ENCODE measurements at regions not wholly inside any gene's neighbourhood (a gene's known extent, or its start where the extent isn't known, plus 50 kb on each side); places are given as distances from the start of the nearest gene placed in this dataset.

DNA sequence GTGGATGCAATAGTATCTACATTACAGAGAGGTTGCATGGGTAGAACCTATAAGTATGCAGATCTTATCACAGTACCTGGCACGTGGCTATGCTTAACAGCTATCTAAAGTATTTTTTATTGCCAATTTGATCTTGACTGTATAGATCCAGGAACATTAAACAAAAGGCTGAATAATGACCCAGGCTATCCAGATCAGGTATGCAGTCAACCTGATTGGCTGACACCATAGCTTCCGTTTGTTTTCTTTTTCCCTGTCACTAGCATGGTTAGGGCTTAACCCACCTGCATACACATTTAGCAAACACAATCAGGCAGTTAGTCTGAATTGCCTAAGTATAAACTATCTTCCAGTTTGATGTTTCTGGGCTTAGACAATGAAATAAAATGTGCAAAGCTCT, 264.9 kb upstream of the PLXNA2 start:
- DNase-seq (ENCODE audit: low read depth in 4 of 4, low spot score in 2 of 4) = no peak

DNA sequence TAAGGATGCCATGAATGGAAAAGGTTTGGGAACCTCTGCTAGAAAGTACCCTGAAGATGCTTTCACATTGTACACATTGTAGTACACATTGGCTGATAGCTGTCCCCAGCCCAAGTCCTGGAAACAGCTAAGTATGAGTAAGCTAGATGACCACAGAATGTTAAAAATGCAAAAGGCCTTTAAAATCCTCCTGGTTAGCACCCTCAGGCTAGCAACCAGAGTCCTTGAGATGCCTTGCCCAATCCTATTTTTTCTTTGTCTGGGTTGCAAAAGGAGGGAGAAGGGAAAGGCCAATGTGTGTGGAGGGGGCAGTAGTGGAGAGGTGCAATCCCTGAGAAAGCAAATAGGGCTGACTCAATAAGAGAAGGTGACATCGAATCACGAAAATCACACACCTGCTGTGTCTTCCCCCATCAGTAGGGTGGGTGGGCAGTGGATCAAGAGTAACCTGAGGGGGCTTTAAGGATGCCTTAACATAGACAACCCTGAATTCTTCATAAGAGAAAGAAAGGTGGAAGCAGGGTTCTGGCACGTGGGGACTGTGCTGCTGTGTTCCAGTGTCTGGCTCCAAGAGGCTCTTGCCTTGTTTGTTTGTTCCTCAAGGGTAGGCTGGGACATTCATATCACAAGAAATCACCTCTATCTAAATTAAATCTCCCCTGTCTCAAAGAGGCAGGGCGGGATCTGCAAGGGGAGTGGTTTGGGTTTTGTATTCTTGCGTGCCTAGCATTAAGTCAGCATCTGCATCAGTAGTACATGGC, 266.2 kb upstream of the PLXNA2 start:
- no peak for DNase-seq (ENCODE audit: low read depth in 4 of 4, low spot score in 2 of 4)

DNA sequence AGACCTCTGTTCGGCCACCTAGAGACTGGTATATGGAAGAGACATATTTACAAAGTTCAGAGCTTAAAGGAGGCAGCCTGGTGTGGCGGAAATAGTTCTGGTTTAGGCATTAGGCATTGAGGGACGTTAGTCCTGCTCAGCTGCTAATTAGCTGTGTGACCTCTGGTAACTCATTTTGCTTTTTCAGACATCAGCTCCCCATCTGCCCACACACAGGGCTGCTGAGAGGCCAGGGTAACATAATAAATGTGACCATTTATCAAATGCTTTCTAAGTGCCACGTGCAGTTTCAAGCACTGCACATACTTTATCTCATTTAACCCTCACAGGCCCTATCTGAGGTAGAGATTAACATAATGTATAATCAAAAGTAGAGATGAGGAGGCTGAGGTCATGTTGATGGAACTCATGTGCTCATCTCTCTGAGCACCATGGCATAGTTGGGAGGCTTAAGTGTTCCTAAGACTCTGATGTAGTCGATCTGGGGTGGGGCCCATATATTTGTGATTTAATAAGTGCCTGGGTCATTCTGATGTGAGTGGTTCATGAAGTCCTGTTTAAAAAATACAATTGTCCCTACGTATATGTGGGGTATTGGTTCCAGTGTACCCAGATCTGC, 267.2 kb upstream of the PLXNA2 start:
- no peak for DNase-seq (ENCODE audit: low read depth in 4 of 4, low spot score in 2 of 4)

GRCh38 chr1:208513799-208514198, 269.6 kb upstream of the PLXNA2 start:
- DNase-seq (ENCODE audit: low read depth in 4 of 4, low spot score in 2 of 4) = no peak

DNA sequence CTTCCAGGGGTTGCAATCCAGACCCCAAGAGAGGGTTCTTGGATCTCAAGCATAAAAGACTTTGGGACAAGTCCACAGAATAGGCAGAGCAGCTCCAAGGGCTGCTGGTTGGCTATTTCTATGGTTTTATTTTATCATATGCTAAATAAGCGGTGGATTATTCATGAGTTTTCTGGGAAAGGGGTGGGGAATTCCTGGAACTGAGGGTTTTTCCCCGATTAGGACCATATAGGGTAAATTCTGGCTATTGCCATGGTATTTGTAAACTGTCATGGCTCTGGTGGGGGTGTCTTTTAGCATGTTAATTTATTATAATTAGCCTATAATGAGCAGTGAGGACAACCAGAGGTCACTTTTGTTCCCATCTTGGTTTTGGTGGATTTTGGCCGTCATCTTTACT, 270.9 kb upstream of the PLXNA2 start:
- DNase-seq (ENCODE audit: low read depth in 4 of 4, low spot score in 2 of 4) = no peak

DNA sequence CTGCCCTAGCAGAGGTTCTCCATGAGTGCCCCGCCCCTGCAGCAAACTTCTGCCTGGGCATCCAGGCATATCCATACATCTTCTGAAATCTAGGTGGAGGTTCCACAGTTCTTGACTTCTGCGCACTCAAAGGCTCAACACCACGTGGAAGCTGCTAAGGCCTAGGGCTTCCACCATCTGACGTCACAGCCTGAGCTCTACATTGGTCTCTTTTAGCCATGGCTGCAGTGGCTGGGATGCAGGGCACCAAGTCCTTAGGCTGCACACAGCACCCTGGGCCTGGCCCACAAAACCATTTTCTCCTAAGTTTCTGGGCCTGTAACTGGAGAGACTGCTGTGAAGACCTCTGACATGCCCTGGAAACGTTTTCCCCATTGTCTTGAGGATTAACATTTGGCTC, 272.6 kb upstream of the PLXNA2 start:
- no peak for DNase-seq (ENCODE audit: low read depth in 4 of 4, low spot score in 2 of 4)

DNA sequence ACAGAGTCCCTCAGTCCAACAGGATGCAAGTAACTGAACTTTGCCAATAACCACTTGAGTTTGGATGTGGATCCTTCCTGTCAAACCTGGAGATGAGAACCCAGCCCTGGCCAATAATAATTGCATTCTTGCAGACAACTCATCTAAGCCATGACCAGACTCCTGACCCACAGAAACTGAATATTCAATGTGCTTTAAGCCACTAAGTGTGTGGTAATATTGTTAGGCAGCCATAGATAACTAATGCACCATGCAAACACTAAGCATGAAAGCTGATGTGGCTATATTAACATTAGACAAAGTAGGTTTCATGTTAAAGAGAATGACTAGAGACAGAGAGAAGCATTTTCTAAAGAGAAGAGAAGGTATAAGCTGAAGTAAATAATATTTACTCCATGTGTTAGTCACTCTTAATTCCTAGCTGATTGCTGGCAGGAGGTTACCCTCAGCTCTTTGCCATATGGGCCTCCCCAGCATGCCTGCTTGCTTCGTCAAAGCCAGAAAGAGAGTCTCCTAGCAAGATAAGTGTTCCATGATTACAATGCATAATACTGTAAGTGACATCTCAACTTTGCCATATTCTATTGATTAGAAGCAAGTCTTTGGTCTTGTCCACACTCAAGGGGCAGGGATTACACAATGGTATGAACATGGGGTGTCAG, 276.4 kb upstream of the PLXNA2 start:
- no peak for DNase-seq (ENCODE audit: low read depth in 4 of 4, low spot score in 2 of 4)

DNA sequence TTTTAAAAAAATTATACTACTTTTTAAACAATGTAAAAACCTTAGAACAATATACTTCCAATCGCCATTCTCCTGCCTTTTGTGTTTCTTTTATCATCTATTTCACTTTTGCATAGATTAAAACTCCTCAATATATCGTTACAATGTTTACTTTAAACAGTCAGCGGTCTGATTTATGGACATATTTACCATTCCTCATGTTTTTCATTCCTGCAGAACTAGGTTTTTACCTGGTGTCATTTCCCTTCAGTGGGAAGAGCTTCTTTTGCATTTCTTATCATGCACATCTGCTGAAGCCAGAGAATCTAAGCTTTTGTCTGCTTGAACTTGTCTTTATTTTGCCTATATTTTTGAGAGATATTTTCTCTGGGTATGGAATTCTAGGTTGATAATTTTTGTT, 277.4 kb upstream of the PLXNA2 start:
- no peak for DNase-seq (ENCODE audit: low read depth in 4 of 4, low spot score in 2 of 4)

GRCh38 chr1:208523007-208523406, 278.8 kb upstream of the PLXNA2 start:
- DNase-seq (ENCODE audit: low read depth in 4 of 4, low spot score in 2 of 4) = no peak

- DNase-seq (ENCODE audit: low read depth in 4 of 4, low spot score in 2 of 4) = no peak
Observed at GRCh38 chr1:208524376-208524775, 280.2 kb upstream of the PLXNA2 start.

DNA sequence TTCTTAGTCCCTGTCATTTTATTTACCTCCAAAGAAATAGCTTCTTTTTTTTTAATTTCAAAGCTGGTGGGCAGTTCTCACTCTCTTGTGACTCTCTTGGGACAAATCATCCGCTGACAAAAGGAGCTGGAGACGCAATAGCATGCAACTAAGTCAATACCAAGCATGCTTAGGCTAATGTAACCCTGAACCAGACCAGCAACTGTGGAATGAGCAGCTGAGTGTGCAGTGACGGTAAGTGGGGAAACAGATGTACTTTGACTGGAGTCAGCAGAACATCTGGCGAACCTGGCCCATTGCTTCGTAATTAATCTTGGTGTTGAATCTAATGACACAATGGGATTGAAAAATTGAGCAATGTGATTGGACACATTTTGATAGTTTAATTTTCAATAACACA, 280.7 kb upstream of the PLXNA2 start:
- DNase-seq (ENCODE audit: low read depth in 4 of 4, low spot score in 2 of 4) = no peak

DNA sequence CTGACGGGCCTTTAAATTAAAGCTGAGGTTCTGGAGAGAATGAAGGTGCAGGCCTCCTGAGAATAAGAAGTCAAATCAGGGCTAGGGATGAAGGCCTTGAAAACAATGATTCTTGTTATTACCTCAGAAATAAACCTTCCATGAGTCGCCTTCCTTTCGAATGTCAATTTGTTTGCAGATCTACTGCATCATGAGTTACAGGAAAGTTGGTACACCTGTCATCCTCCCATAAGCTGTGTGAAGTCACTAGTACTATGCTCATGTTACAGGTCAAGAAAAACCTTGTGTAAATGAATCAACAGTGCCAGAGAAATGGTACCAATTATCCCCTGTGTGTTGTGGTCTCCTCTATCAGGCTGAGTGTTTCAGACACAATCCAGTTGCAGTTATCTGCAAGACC, 281.2 kb upstream of the PLXNA2 start:
- DNase-seq (ENCODE audit: low read depth in 4 of 4, low spot score in 2 of 4) = no peak

DNA sequence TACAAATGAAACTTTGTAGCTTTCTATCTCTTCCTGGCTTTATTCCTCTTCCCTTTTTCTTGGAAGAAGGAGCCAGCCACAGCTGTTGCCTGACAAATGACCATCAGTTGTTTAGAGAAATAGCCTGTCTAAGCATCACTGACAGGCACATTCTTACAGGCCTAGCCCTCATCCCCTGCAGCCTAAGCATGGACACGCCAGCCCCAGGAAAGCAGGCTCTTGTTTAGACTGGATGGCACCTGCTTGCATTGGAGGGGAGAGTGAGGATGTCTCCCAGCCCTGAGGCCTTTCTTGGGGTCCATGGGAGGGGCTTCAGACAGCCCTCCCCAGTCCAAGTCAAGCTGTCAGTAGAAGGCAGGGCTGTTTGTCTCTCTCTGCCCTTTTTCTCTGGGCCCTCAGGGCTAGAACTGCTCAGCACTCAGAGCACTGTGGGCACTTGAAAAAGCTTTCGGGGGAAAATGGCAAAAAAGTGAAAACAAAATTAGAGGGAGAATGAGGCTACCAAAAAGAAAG, 282.5 kb upstream of the PLXNA2 start:
- DNase-seq (ENCODE audit: low read depth in 4 of 4, low spot score in 2 of 4) = no peak

- DNase-seq (ENCODE audit: low read depth in 4 of 4, low spot score in 2 of 4) = no peak
Observed at GRCh38 chr1:208527156-208527555, 283.0 kb upstream of the PLXNA2 start.

- peak; percentile 28 to 63 (median 50) for DNase-seq (ENCODE audit: low read depth in 4 of 4, low spot score in 2 of 4)
Observed at GRCh38 chr1:208528578-208529240, 284.5 kb upstream of the PLXNA2 start.

- DNase-seq (ENCODE audit: low read depth in 4 of 4, low spot score in 2 of 4) = no peak
Observed at GRCh38 chr1:208531003-208531750, 287.0 kb upstream of the PLXNA2 start.

GRCh38 chr1:208533746-208534598, 289.8 kb upstream of the PLXNA2 start:
- DNase-seq (ENCODE audit: low read depth in 4 of 4, low spot score in 2 of 4) = no peak

GRCh38 chr1:208534599-208534897, 290.4 kb upstream of the PLXNA2 start:
- DNase-seq (ENCODE audit: low read depth in 4 of 4, low spot score in 2 of 4) = no peak

DNA sequence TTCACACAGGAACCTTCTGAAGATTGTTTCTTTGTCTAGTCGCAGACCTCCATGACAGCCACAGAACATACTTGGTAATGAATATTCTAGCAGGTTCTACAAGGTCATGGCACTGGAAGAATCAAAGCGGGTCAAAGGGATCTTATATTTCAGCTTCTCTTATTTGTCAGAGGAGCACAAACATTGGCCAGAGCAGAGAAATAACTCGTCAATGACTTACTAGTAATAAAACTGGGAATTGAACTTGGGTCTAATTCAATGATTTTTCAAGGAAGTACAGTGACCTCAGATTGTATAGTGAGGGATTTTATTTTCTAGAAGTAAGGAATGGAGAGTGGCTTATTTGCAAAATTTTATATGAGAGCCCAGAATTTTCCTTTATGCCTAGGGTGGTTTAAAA, 290.8 kb upstream of the PLXNA2 start:
- no peak for DNase-seq (ENCODE audit: low read depth in 4 of 4, low spot score in 2 of 4)

GRCh38 chr1:208535511-208535910, 291.3 kb upstream of the PLXNA2 start:
- no peak for DNase-seq (ENCODE audit: low read depth in 4 of 4, low spot score in 2 of 4)

All from left renal cortex interstitium (tissue), 4 donors.